GM12864 (cell line): ENCODE measurements at regions not wholly inside any gene's neighbourhood (a gene's known extent, or its start where the extent isn't known, plus 50 kb on each side); places are given as distances from the start of the nearest gene placed in this dataset.

Source experiments
- DNase-seq: peaks from one replicate; pipeline ENCODE4 v3.0.0-alpha.2; 2011; ENCODE audit warnings: low read depth
- H3K4me3 ChIP-seq: 2 replicates; pipeline ENCODE4 v1.5.1; 2011; ENCODE audit warnings: mild to moderate bottlenecking, low read depth, low read length, control low read depth
- TF ChIP-seq, protein P1 (sequence below): IDR thresholded peaks from 2 replicates; pipeline ENCODE4 v1.5.1; 2011; ENCODE audit warnings: low read depth, mild to moderate bottlenecking, moderate library complexity, low read length, control low read depth, inconsistent platforms; ENCODE audit errors: missing control alignments

- no peak overlapping the region for H3K4me3 ChIP-seq
- TF ChIP-seq, protein P1, sequence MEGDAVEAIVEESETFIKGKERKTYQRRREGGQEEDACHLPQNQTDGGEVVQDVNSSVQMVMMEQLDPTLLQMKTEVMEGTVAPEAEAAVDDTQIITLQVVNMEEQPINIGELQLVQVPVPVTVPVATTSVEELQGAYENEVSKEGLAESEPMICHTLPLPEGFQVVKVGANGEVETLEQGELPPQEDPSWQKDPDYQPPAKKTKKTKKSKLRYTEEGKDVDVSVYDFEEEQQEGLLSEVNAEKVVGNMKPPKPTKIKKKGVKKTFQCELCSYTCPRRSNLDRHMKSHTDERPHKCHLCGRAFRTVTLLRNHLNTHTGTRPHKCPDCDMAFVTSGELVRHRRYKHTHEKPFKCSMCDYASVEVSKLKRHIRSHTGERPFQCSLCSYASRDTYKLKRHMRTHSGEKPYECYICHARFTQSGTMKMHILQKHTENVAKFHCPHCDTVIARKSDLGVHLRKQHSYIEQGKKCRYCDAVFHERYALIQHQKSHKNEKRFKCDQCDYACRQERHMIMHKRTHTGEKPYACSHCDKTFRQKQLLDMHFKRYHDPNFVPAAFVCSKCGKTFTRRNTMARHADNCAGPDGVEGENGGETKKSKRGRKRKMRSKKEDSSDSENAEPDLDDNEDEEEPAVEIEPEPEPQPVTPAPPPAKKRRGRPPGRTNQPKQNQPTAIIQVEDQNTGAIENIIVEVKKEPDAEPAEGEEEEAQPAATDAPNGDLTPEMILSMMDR, result no peak
- DNase-seq, result no peak
These were observed 241.5 kb downstream of the AUH start for GRCh38 chr9:91120200-91120599.

DNA sequence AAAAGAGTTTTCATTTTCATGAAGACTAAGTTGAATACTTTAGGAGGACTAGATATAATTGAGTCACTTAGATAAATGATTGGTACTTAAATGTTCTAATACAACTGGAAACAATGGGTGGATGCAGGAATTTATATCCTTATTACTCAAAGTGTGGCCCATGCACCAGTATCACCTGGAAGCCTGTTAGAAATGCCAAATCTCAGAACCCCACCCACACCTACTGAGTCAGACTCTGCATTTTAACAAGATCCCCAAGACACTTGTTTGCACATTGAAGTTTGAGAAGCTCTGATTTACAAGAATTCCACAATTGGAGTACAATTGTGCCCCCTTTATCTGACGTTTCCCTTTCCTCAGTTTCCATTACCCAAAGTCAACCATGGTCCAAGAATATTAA lies 239.0 kb downstream of the AUH start:
- DNase-seq, result no peak
- TF ChIP-seq, protein P1, result no peak
- H3K4me3 ChIP-seq, result no peak overlapping the region

GRCh38 chr9:91126761-91127445 lies 234.8 kb downstream of the AUH start:
- H3K4me3 ChIP-seq, result no peak overlapping the region
- TF ChIP-seq, protein P1, result no peak
- no peak for DNase-seq

- no peak overlapping the region for H3K4me3 ChIP-seq
- no peak for DNase-seq
- TF ChIP-seq, protein P1, result no peak
These were observed 234.1 kb downstream of the AUH start for GRCh38 chr9:91127653-91128052.

DNA sequence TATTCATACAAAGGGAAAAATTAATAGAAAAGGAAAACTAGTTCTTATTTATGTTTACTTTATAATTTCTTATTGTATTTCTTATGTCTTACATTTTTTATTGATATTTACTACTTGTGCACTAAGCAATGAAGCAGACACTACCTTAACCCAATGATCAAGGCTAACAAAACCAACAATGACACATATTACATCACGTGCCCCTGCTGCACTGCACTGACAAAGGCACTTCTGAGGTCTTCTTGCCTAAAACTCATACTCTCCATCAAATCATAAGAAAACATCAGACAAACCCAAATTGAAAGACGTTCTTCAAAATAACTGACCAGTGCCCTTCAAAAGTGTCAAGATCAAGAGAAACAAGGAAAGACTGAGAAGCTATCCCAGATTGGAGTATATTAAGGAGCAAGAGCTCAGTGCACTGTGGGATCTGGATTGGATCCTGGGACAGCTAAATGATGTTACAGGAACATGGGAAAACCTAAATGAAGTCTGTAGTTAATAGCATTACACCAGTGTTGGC lies 230.9 kb downstream of the AUH start:
- no peak for DNase-seq
- TF ChIP-seq, protein P1, result no peak
- no peak overlapping the region for H3K4me3 ChIP-seq

GRCh38 chr9:91131433-91131839 lies 230.3 kb downstream of the AUH start:
- TF ChIP-seq, protein P1, result no peak
- DNase-seq, result no peak
- no peak overlapping the region for H3K4me3 ChIP-seq

DNA sequence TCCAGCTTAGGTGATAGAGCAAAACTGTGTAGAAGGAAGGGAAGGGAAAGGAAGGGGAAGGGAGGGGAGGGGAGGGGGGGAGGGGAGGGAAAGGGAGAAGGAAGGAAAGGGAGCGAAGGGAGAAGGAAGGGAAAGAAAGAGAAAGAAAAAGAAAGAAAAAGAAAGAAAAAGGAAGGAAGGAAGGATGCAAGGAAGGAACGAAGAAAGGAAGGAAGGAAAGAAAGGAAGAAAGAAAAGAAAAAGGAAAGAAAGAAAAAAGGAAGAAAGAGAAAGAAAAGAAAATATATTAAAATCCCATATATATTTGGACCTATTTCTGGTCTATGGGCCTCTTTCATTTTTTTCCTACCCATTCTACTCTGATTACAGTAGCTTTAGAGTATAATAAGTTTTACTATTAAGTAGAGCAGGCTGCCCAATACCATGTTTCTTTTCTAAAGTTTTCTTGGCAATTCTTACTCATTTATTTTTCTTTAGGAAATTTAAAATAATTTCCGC lies 229.1 kb downstream of the AUH start:
- DNase-seq, result no peak
- TF ChIP-seq, protein P1, result no peak

More for the DNA sequence above, 229.1 kb downstream of the AUH start:
- no peak overlapping the region for H3K4me3 ChIP-seq
